GM18511 (cell line): ENCODE measurements at regions not wholly inside any gene's neighbourhood (a gene's known extent, or its start where the extent isn't known, plus 50 kb on each side); places are given as distances from the start of the nearest gene placed in this dataset.
"Not testable (repeated sequence)": the region's sequence is repeated elsewhere in the genome, so short reads cannot be mapped to it uniquely, and the experiment has no call there.

Experiments
- ATAC-seq: cut with Tn5 transposase; IDR thresholded peaks from one replicate; pipeline ENCODE4 v1.9.1; 2021; ENCODE audit warnings: mild to moderate bottlenecking, moderate library complexity; ENCODE audit not compliant: unreplicated experiment

DNA sequence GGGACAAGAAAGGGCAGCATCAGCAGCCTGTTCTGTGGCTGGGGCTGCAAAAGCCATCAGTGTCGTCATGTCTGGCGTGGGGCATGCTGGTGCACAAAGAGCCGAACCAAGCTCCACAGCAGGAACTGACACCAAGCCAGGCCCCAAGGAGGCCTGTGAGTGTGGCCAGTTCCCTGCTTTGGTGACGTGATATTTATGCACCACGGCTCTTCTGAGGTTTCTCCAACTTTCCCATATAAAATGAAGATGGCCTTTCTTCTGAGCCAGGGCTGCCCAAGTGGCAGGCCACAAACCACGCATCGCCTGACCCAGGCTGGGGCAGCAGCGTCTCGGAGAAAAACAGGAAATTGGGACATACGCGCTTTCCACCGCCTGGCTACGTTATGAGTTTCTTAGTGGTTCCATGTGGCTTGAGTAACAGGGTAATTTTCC, 109.9 kb downstream of the RIN2 start:
- no peak for ATAC-seq

DNA sequence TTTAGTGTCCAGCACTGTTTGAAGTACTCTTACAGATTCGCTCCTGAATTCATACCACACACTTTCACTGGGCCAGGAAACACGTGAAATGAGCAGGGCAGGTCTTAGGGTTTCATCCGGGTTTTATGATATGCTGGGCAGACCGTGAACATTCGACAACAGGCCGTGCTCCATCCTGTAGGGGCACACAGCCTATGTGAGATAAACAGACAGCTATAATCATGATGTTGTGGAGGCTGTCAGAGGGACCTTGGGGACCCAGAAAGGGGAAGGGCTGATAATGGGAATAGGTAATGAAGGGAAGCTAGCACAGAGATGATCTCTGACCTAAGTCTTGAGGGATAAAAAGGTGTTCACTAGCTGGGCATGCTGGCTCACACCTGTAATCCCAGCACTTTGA, 110.4 kb downstream of the RIN2 start:
- no peak for ATAC-seq

DNA sequence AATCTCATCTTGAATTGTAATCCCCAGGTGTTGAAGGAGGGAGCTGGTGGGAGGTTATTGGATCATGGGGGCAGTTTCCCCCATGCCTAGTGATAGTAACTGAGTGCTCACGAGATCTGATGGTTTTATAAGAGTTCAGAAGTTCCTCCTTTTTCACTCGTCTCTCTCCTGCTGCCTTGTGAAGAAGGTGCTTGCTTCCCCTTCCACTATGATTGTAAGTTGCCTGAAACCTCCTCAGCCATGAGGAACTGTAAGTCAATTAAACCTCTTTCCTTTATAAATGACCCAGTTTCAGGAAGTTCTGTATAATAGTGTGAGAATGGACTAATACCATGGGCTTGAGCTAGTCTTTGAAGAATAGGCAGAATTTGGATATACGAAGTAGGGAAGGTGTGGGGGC, 113.9 kb downstream of the RIN2 start:
- no peak for ATAC-seq

DNA sequence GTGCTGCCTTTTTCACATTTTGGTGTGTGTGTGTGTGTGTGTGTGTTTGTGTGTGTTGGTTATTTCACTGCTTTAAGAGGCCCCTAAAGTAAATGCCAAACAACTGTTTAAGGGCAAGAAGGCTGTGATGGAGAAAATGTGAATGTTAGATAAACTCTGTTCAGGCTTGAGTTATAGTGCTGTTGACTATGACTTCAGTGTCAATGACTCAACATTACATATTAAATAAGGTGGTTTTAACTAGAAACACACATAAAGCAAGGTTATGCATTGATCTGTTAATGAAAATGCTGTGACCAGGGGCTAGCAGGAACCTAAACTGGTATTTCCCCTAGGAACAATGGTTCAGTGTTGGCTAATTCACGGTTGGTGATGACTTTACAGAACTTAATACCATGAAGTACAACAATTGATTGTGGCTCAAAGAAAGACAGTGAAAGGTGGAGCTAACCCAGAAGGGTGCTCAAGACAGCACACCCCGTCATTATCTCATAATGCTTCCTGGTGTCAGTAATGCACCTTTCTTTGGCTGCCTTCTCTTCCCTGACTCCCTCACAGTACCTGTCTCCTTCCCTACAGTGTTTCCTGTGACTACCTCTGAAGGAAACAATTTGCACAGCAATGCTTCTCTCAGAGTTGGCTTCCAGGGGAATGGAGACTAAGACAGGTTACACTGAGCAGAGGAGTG, 116.1 kb downstream of the RIN2 start:
- ATAC-seq, result no peak

DNA sequence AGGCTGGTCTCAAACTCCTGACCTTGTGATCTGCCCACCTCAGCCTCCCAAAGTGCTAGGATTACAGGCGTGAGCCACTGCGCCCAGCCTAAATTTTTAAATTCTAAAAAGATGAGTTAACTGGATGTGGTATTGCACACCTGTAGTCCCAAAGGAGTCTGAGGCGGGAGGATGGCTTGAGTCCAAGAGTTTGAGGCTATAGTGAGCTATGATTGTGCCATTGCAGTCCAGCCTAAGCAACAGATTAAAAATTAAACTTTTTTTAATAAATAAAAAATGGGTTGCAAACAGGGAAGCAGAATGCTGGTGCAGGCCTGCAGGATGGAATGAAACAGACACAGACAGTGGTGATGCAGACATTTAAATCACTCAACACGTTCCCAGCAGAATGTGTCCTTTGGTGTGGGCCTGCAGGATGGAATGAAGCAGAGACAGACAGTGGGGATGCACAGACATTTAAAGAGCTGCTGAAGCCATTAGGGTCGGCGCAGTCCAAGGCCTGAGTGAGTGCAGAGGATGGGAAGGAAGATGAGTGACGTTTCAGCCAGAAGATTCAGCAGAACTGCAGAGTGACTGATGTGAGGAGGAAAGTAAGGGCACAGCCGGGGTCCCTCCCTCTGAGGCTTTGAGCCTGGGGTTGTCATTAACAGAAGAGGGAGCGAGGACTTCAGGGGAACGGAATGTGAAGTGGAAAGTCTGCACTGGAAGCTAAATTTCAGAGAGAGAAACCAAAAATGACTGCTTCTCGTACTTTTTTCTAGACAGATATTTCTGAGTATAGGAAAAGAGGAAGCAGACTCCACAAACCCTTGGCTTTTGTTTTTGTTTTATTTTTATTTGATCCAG, 117.5 kb downstream of the RIN2 start:
- no peak for ATAC-seq

DNA sequence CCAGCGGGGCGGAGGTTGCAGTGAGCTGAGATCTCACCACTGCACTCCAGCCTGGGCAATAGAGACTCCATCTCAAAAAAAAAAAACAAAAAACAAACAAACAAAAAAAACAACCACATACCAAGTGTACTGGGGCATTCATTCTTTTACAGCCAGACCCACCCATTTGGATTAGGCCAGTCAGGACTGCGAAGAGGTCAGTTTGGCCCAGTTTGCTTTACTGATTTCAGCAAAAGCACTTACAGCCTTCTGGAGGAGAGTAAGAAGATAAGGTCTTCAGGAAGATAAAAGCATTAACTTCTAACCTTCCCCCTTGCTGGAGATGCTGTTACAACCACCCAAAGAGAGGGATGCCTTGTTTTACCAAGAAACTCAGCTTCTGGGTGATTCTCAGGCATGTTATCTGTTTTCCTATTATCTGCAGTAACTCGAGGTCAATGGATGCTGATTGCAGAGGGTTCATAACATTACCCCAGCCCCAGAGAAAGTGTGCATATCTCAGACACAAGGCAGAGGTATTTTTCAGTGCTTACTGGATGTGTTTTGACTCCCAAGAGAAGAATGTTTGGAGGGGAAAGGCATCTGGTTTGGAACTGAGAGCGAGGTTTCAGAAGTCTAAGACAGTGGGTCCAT, 118.9 kb downstream of the RIN2 start:
- ATAC-seq, result no peak

DNA sequence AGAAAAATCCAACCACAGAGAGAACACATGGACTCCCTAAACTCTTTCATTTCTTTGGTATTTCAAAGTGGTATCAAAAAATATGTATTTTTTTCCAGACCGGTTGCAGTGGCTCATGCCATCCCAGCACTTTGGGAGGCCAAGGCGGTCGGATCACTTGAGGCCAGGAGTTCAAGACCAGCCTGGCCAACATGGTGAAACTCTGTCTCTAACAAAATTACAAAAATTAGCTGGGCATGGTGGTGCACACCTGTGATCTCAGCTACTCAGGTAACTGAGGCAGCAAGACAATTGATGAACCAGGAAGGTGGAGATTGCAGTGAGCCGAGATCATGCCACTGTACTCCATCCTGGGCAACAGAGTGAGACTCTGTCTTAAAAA, 121.8 kb downstream of the RIN2 start:
- not testable (repeated sequence) for ATAC-seq

DNA sequence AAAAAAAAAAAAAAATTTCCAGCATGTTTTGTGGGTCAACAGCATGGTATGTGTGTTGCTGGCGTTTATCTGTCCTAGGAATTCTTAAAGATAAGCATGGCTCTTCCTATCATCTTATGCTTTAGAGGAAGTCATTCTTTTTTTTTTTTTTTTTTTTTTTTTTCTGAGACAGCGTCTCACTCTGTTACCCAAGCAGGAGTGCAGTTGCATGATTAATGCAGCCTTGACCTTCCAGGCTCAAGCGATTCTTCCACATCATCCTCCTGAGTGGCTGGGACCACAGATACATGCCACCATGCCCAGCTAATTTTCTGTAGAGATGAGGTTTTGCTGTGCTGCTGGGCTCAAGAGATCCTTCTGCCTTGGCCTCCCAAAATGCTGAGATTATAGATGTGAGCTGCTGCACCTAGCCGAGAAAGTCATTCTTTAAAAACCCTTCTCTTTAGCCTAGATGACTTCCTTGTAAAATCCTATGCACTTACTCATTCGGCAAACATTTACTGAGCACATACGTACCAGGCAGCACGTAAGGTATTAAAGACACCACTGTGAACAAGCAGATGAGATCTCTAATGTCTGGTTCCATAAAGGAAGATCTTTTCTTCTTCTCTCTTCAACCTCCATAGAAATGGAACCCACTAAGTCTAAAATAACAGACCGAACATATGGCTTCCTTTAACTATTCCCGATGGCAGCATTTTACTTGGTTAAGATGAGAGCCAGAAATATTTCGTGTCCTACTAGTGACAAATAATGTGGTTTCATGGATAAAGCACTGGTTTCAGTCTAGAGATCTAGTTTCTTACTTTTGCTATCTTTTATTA, 122.4 kb downstream of the RIN2 start:
- ATAC-seq, result no peak

DNA sequence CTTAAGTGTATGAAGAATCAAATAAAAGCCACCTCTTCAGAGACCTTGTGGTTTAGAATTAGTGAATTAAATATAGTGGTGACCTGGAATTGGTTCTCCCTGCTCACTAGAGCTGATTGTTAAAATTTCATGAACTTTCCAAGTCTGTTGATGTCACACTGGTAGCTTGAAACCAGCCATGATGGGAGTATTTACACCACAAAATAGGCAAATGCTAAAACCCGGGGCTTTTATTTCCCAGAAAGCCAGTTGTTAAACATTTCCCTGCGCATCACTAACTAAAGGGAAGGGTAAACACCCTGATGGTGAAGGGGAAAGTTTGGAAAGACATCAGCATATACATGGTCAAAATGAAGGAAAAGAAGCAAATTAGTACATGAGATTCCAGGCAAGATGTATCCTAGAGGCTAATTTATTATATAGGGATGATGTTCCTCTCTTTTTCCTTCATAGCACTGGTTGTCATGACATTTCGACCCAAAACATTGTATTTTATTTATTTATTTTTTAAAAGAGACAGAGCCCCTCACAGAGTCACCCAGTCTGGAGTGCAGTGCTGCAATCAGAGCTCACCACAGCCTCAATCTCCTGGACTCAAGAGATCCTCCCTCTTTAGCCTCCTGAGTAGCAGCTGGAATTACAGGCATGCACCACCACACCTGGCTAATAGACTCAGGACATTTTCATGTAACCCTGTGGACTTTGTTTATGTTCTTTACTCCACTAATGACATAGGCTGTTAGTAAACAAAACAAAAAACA, 123.2 kb downstream of the RIN2 start:
- ATAC-seq, result no peak

DNA sequence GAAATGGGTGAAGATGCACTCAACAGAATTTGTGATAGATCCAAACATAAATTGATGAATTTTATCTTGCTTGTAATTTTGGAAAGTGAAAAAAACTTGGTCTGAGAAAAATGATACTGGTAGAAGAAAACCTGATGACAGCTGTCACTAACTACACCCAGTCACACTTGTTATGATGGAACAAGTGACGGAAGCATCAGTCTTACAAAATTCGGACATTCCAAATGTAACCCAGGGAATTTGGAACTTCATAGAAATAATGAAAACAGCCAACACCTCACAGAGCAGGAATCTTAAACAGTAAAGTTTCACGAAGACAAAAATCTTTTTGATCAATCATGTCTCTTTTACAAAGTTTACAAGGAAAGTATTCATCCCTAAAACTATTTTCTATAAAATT, 123.9 kb downstream of the RIN2 start:
- ATAC-seq, result no peak

DNA sequence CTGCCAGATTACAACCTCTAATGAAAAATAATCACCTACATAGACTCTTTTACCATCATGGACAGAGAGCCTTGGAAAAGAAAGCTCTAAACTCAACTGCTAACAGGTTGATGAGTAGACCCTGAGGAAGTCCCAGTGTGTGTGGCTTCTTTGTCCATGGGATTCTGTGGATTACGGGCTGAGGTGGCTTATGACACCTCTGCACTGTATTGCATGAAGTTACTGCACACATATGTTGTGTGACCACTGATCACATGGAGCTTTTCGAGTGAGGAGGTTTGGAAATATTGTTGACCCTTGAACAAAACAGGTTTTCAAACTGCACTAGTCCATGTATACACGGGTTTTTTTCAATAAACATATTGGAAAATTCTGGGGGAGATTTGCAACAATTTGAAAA, 124.4 kb downstream of the RIN2 start:
- no peak for ATAC-seq

DNA sequence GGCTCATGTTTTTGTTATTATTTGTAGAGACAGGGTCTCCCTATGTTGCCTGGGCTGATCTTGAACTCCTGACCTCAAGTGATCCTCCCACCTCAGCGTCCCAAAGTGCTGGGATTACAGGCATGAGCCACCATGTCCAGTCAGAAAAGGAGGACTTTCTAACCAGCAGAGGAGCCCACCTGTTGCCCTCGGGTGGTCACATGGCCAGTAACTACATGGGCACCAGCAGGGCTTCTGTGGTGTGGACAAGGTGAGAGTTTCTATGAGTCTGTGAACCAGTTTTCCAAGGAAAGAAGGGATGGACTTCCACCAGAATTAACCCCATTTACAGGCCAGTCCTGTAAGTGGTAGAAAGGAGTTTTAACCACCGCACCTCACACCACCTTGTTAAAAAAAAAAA, 125.4 kb downstream of the RIN2 start:
- ATAC-seq, result no peak

DNA sequence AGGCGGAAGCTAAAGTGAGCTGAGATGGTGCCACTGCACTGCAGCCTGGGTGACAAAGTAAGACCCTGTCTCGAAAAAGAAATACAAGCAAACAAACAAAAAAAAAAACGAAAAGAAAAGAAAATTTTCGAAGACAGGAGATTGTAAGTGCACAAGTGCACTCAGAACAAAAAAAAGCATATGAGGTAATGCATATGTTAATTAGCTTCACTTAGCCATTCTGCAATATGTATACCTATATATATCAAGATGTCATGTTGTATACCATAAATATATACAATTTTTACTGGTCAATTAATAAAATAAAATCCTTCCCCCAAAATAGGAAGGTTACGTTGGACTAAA, 127.5 kb downstream of the RIN2 start:
- no peak for ATAC-seq

DNA sequence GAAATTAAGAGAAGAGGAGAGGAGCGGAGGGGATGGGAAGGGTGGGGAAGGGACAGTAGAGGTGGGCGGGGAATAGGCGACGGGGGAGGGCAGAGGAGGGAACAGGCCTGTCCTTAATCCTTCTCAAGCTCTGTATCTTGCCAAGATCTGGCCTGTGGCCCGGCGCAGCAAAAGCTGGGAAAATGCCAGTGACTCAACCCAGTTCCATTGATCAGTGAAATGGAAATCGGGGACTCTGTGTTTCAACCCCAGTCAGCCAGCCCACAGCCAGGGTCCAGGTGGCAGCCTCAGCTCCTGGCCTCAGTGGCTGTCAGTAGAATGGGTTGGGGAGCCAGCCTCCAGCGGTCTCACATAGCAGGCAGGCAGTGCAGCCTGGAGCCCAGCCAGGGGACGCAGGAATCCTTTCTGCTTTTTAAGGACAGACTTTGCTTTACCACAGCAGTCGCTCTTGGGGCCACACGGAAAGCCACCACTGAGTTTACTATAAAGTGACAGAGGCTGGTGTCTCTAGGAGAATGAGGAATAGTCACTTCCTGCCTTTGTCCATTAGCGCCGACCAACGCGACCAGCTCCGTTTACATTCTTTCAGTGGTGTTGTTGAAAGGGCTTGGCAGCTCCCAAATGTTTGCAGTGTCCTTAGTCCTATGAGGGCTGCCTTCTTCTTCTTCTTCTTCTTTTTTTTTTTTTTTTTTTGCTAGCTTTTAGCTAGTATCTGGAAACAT, 128.0 kb downstream of the RIN2 start:
- ATAC-seq, result no peak

DNA sequence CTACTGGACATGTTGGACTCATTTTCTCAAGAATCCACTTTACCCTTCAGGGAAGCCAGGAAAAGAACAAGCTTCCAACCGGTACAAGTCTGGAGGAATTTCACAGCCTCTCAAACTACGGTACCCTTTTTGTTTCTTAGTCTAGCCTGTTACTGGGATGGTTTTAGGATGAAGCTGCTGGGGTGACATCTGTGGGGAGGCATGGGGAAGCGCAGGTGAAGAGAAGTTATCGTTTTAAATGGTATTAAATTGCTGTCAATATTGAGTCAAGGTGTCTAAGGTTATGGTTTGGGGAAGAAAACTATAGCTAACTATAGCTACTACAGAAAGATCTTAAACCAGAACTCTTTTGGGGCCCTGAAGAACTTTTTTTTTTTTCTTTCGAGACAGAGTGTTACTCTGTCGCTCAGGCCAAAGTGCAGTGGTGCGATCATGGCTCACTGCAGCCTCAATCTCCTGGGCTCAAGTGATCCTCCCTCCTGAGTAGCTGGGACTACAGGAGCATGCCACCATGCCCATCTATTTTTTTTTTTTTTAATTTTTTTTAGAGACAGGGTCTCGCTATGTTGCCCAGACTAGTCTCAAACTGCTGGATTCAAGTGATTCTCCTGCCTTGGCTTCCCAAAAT, 128.7 kb downstream of the RIN2 start:
- ATAC-seq, result no peak

DNA sequence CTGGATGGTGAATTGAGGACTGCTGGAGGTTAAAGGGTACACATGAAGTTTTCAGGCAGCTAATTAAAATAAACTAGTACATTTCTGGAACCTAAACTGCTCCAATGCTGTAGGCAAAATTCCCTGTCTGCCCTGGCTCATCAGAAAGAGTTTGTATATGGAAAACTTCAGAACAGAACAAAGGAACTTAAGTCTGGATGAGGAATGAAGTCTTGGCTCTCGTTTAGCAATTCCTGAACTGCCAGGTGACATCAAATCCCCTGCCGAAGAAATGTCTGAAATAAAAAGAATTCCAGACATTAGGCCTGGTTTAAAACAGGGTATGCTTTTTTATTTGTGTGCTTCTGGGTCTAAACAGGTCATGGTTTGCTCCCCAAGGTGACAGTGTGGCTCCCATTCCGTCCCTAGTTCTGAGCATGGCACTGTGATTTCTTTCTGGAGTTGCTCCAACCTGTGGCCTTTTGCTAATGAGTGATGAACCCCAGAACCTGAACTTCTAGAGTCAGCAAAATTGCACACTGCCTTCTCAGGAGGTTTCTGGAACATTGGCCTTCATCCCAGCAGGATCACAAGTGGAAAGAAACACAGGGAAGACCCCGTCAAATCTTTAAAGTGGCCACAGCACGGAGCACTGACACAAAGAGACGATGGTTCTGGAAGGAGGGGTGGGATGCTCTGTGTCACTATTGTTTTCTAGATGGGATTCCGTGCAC, 129.4 kb upstream of the NAA20 start:
- ATAC-seq, result no peak

DNA sequence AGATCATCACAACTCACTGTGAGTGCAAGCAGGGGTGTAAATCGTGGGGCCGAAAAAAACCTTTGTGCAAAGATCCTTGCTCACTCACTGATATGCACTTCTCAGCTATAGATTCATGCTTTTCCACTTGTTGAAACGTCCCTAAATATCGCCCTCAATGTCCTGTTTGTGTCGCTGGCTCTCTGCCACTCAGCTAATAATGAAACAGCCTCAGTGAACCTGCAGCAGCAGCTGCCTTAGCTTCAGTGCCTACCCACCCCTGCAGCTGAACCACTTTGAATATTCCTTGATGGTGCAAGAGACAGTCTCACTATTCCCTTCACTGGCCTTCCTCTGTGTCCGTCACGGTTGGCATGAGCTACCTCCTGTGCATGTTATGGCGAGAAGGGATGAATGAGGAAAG, 128.9 kb upstream of the NAA20 start:
- ATAC-seq, result no peak

DNA sequence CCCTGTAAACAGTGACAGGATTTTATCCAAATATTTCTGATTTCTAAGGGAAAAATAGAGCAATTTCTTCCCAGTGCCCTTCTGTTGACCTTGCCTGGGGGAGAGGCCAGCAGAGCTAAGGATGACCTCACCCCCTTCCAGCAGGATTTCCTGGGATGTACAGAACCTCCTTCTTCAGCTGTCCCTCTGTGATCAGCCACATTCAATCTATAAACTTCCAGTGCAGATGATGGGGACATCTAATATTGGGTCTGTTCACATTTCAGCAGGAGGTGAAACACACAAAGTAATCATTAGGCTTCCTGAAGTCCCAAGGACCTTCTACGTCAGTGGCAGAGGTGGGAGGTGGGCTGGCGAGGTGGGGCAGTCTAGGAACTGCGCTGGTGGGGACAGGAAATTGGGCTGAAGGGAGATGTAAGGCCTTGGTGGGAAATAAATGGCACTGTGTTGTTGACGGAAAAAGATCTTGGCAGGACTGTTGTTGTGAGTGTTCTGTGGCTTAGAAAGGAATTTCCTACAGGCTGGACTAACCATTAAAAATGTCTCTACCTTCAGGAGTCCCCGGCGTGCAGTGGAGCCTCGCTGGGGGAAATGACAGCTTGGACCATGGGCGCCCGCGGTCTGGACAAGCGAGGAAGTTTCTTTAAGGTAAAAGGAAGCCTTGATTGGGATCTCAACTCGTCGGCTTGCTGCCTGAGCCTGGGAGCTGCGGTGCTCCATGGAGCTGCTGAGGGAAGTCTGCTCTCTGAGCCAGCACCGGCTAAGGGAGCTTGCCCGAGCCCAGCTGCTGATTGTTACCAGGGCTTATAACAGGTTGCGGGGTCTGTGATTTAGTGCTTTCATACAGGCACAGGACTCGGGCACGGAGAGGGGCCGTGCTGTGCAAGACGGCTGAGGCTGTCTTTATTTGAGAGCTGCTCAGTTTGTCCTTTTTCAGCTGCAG, 127.9 kb upstream of the NAA20 start:
- no peak for ATAC-seq
